MM.1S (cell line): ENCODE measurements at regions not wholly inside any gene's neighbourhood (a gene's known extent, or its start where the extent isn't known, plus 50 kb on each side); places are given as distances from the start of the nearest gene placed in this dataset.

Source experiments
- DNase-seq: peaks from one replicate; pipeline ENCODE4 v3.0.0-alpha.2; 2015
- H2AFZ ChIP-seq: fragments of 300-600 bp; sonication (generic); 2 replicates; pipeline ENCODE4 v1.6.0; 2016; ENCODE audit warnings: antibody characterized with exemption, low read length
- H3F3A ChIP-seq: fragments of 300-600 bp; sonication (generic); 2 replicates; pipeline ENCODE4 v1.6.1; 2016; ENCODE audit warnings: mild to moderate bottlenecking, antibody characterized with exemption, low read length, moderate library complexity, mixed read lengths; ENCODE audit not compliant: insufficient read depth
- H3K27ac ChIP-seq: fragments of 300-600 bp; sonication (generic); 2 replicates; pipeline ENCODE4 v1.5.1; 2016; ENCODE audit warnings: mild to moderate bottlenecking, low read length
- H3K27me3 ChIP-seq: fragments of 300-600 bp; sonication (generic); replicated peaks from 2 replicates; pipeline ENCODE4 v1.6.0; 2016; ENCODE audit warnings: low read length; ENCODE audit not compliant: insufficient read depth
- H3K36me3 ChIP-seq: fragments of 300-600 bp; sonication (generic); replicated peaks from 2 replicates; pipeline ENCODE4 v1.6.1; 2016; ENCODE audit warnings: mild to moderate bottlenecking, low read length, mixed read lengths; ENCODE audit not compliant: insufficient read depth
- H3K4me1 ChIP-seq: fragments of 300-600 bp; sonication (generic); 2 replicates; pipeline ENCODE4 v1.6.1; 2016; ENCODE audit warnings: low read length, mixed read lengths
- H3K4me2 ChIP-seq: fragments of 300-600 bp; sonication (generic); 2 replicates; pipeline ENCODE4 v1.6.0; 2016; ENCODE audit warnings: low read depth, low read length
- H3K4me3 ChIP-seq: fragments of 300-600 bp; sonication (generic); 2 replicates; pipeline ENCODE4 v1.5.1; 2016; ENCODE audit warnings: low read length, mixed read lengths
- H3K79me2 ChIP-seq: fragments of 300-600 bp; sonication (generic); 2 replicates; pipeline ENCODE4 v1.6.1; 2016; ENCODE audit warnings: mixed run types, low read length, mixed read lengths
- H3K9ac ChIP-seq: fragments of 300-600 bp; sonication (generic); 2 replicates; pipeline ENCODE4 v1.6.1; 2016; ENCODE audit warnings: low read length, mixed read lengths
- H3K9me2 ChIP-seq: fragments of 300-600 bp; sonication (generic); replicated peaks from 2 replicates; pipeline ENCODE4 v1.6.1; 2016; ENCODE audit warnings: mild to moderate bottlenecking, low read length, mixed read lengths; ENCODE audit not compliant: insufficient read depth
- H3K9me3 ChIP-seq: fragments of 300-600 bp; sonication (generic); replicated peaks from 2 replicates; pipeline ENCODE4 v1.6.1; 2016; ENCODE audit warnings: mild to moderate bottlenecking, low read length, mixed read lengths; ENCODE audit not compliant: insufficient read depth
- H4K20me1 ChIP-seq: fragments of 300-600 bp; sonication (generic); 2 replicates; pipeline ENCODE4 v1.6.1; 2016; ENCODE audit warnings: mild to moderate bottlenecking, low read length, moderate library complexity, mixed read lengths; ENCODE audit not compliant: insufficient read depth
- EZH2 ChIP-seq: fragments of 300-600 bp; sonication (generic); optimal IDR thresholded peaks from 2 replicates; pipeline ENCODE3; 2017; ENCODE audit warnings: low read depth, mild to moderate bottlenecking, antibody characterized with exemption, low read length, mixed read lengths
- EZH2phosphoT487 ChIP-seq: fragments of 300-600 bp; sonication (generic); IDR thresholded peaks from 2 replicates; pipeline ENCODE4 v1.6.1; 2018; ENCODE audit warnings: antibody characterized with exemption, low read length
- TF ChIP-seq, protein P1 (sequence below): fragments of 300-600 bp; sonication (generic); IDR thresholded peaks from 2 replicates; pipeline ENCODE4 v1.5.1; 2016; ENCODE audit warnings: antibody characterized with exemption, low read length, mixed read lengths

DNA sequence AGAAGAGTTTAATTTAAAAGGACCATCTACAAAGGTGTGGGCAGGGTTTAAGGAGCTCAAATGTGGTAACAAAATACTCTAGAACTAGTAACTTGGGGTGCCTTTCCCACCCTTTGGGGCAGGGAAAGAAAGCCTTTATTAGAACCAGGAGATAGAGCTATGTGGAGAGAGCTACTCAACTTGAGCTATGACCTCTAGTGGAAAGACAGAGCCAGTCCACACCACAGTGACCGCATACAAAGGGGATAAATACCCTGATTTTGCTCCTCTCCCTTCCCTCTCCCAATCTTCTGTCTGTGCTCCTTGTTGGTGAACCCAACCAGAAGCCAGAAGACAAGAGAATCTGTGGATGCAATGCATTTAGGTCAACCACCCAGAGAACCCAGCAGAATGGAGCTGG, 54.4 kb upstream of the JAK1 start:
- Histone ChIP-seq H3K27me3 (no peaks in the 10 kb centered on the region), H3K4me1 (no peaks in the 10 kb centered on the region), H3K4me3 (no peak overlapping the region), H4K20me1 (no peaks in the 10 kb centered on the region), H3K36me3 (no peaks in the 10 kb centered on the region), H3K79me2 (no peaks in the 10 kb centered on the region), H3K9me2 (no peaks in the 10 kb centered on the region), H3K27ac (no peak overlapping the region), H3K4me2 (no peak overlapping the region), H3F3A (no peaks in the 10 kb centered on the region), H3K9ac (no peak overlapping the region), H3K9me3 (no peaks in the 10 kb centered on the region), H2AFZ (no peak overlapping the region)
- TF ChIP-seq EZH2 = no peak
- TF ChIP-seq, protein P1, sequence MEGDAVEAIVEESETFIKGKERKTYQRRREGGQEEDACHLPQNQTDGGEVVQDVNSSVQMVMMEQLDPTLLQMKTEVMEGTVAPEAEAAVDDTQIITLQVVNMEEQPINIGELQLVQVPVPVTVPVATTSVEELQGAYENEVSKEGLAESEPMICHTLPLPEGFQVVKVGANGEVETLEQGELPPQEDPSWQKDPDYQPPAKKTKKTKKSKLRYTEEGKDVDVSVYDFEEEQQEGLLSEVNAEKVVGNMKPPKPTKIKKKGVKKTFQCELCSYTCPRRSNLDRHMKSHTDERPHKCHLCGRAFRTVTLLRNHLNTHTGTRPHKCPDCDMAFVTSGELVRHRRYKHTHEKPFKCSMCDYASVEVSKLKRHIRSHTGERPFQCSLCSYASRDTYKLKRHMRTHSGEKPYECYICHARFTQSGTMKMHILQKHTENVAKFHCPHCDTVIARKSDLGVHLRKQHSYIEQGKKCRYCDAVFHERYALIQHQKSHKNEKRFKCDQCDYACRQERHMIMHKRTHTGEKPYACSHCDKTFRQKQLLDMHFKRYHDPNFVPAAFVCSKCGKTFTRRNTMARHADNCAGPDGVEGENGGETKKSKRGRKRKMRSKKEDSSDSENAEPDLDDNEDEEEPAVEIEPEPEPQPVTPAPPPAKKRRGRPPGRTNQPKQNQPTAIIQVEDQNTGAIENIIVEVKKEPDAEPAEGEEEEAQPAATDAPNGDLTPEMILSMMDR = peak; percentile 32
- no peak for TF ChIP-seq EZH2phosphoT487
- DNase-seq = no peak

DNA sequence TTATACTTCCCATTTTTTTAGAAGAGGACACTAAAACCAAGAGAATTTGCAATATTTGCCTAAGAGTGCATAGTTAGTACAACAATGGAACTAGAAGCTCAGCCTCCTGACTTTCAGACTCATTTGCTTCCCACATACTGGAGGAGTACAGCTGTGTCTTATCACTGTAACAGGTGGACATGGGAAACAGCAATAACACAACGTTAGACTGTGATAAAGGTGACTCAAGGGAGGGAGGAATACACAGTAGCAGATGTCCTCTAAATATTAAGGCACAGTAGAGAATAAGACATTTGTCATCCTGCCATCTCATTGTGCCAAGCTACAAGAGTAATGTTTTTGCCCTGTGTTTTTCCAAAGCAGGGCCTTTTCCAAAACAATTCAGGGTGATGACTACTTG, 55.4 kb upstream of the JAK1 start:
- TF ChIP-seq EZH2 (no peak), EZH2phosphoT487 (no peak)
- TF ChIP-seq, protein P1 = no peak
- Histone ChIP-seq H3K27me3 (no peaks in the 10 kb centered on the region), H2AFZ (no peak overlapping the region), H3F3A (no peaks in the 10 kb centered on the region), H3K36me3 (no peaks in the 10 kb centered on the region), H3K27ac (no peak overlapping the region), H3K4me2 (no peak overlapping the region), H3K9me3 (no peaks in the 10 kb centered on the region), H3K79me2 (no peaks in the 10 kb centered on the region), H3K9me2 (no peaks in the 10 kb centered on the region), H3K9ac (no peak overlapping the region), H3K4me3 (no peak overlapping the region), H4K20me1 (no peaks in the 10 kb centered on the region), H3K4me1 (no peaks in the 10 kb centered on the region)
- DNase-seq = no peak

DNA sequence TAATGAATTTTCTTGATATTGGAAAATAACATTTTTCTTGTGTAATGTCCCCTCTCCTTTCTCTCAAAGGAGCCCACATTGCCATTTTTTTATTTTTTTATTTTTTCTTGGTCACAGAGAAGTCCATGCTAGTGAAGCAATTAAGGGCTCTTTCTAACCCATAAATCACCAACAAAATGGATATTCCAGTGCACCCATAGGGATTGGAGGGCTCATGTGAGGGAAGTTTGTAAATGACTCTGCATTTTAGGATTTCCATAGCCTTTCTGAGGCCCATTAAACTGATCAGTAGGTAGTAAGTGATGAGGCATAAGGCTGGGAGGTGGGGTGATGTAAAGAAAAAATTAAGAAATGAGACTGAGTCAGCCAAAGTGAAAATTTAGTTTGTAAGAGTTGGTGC, 55.9 kb upstream of the JAK1 start:
- Histone ChIP-seq H4K20me1 (no peaks in the 10 kb centered on the region), H3K9me2 (no peaks in the 10 kb centered on the region), H3K4me3 (no peak overlapping the region), H3K9ac (no peak overlapping the region), H3K9me3 (no peaks in the 10 kb centered on the region), H3F3A (no peaks in the 10 kb centered on the region), H3K79me2 (no peaks in the 10 kb centered on the region), H3K27ac (no peak overlapping the region), H3K4me2 (no peak overlapping the region), H2AFZ (no peak overlapping the region), H3K36me3 (no peaks in the 10 kb centered on the region), H3K4me1 (no peaks in the 10 kb centered on the region), H3K27me3 (no peaks in the 10 kb centered on the region)
- no peak for DNase-seq
- TF ChIP-seq EZH2phosphoT487 = no peak
- TF ChIP-seq, protein P1 = no peak
- no peak for TF ChIP-seq EZH2
